ENCODE measurements at regions not wholly inside any gene's neighbourhood (a gene's known extent, or its start where the extent isn't known, plus 50 kb on each side); places are given as distances from the start of the nearest gene placed in this dataset.

GRCh38 chr1:17904290-17904689, 149.2 kb downstream of the ACTL8 start:
- DNase-seq (ENCODE audit: low spot score) = no peak

DNA sequence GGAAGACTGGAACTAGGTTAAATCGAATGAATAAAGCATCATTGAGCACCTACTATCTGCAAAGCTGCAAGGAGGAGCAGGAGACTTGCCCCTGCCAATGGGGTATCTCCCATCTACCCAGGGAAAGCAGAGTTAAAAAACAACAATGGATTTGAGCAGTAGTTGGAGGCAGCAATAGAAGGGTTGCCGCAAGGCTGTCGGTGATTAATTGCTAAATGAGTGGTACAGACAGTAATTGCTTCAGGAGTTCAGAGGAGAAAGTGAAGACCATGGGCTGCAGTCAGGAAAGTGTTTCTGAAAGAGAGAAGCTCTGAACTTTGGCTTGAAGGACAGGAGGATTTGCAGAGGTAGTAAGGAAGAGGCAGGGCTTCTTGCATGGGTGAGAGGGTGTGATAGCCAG, 152.9 kb downstream of the ACTL8 start:
- DNase-seq (ENCODE audit: low spot score) = no peak

GRCh38 chr1:17908945-17909344, 153.8 kb downstream of the ACTL8 start:
- DNase-seq (ENCODE audit: low spot score) = no peak

DNA sequence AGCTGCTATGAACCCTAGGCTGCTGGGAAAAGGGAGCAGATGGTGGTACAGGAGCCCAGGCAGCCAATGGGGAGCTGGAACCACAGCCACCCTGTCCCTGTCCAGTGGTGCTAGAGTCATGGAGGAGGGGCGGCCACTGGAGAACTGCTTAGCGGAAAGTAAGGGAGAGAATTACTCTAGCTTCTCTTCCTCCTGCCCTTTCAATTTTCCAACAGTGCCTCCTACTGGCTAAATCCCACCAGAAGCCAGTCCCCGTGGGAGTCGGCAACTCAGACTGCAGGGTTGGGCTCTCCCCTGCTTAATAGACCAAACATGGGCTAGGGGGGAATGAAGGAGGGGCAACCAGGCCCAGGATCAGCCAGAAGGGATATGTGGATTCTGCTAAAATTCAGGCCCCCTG, 154.5 kb downstream of the ACTL8 start:
- no peak for DNase-seq (ENCODE audit: low spot score)

- no peak for DNase-seq (ENCODE audit: low spot score)
These were observed 156.7 kb downstream of the ACTL8 start for GRCh38 chr1:17911791-17912190.

GRCh38 chr1:17912491-17912890, 157.4 kb downstream of the ACTL8 start:
- no peak for DNase-seq (ENCODE audit: low spot score)

DNA sequence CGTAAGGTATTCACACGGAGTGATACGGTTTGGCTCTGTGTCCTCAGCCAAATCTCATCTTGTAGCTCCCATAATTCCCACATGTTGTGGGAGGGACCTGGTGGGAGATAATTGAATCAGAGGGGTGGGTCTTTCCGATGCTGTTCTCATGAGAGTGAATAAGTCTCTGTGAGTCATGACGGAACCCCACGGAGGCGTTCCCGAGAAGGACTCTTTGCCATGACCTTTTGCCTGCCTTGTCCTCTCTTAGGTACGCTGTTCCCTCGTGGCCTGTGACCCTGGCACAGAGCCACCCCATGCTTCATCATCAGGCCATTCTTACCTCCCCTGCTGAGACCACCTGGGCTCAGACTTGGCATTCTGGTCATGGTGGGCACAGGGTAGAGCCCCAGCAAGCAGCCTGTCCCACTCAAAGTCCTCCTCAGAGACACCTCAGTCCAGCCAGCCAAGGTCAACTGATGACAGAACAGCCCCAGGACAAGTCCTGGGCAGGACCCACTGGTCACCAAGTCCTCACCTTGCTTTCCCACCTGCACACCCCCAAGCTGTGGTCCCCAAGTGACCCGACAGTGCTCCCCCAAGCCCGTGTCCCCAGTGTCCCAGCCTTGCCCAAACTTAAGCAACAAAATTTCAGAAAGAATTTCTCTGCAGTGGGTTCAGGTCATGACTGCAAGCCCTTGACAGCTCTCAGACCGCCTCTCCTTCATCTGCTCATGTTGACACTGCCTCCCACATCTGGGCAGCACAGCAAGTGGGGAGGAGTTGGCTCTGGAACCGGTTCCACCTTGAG, 158.4 kb downstream of the ACTL8 start:
- no peak for DNase-seq (ENCODE audit: low spot score)

DNA sequence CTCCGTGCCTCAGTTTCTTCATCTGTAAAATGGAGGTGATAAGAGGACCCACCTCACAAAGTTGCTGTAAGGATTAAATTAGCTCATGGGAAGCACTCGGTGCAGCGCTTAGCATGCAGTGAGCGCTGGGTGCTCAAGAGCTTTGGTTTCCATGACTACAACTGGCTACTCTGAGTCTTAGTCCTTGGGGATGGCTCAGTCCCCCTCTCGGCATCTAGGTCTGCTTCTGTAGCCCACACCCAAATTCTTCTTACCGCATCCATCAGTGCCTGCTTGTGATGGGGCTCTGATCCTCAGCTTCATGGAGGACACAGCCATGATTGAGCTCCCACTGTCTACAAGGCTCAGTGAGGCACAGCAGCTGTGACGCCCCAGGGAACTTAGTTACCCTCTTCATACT, 159.0 kb downstream of the ACTL8 start:
- no peak for DNase-seq (ENCODE audit: low spot score)

DNA sequence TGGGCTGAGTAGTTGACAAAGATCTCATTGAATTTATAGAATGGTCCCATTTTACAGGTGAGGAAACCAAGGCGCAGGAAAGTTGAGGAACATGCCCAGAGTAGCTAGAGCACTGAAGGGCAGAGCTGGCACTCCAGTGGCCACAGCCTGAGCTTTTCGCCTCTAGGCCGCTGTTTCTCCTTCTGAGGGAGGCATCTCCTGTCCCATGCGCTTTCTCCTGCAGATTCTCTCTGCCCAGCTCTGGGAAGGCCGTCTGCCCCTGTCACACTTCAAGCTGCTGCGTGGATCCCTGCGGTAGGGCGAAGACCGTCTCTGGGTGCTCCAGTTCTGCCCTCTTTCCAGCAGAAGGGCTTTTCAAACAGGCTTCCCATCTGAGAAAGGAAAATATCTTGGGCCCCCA, 159.9 kb downstream of the ACTL8 start:
- DNase-seq (ENCODE audit: low spot score) = no peak

- DNase-seq (ENCODE audit: low spot score) = no peak
These were observed 160.5 kb downstream of the ACTL8 start for GRCh38 chr1:17915511-17916197.

GRCh38 chr1:17916702-17917101, 161.6 kb downstream of the ACTL8 start:
- no peak for DNase-seq (ENCODE audit: low spot score)

- peak; percentile 57 for DNase-seq (ENCODE audit: low spot score)
These were observed 164.6 kb downstream of the ACTL8 start for GRCh38 chr1:17919525-17920439.

DNA sequence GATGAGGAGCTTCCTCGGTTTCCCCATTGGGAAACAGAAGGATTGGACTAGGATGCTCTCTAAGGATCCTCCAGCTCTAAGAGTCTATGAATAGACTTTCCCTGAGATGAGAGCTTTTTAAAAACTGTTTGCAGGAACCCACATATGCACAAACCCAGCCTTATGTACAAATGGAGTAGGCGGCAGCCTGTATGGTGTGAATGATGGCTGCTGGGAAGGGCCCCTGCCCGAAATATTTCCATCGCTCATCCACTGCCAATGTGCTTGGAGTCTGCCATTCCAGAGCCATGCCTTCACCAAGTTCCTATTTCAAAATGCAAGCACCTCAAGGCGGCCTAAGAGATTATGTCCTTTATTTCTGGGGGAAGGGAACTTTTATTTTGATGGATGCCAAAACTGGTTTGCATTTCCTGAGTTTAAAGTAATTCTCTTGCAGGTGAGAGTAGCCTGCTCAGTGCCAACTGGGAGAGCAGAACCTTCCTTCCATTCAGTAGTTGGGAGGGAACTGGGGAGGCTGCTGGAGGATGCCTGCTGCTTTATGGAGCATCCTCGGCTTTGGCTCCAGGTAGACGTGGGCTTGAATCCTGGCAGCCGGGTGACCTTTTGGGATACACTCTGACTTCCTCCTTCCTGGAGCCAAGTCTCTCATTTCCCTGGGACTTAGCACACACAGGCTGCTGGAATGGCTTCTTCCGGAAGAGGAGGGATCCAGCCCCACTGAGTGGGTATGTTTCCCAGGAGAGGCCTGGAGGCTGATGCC, 165.9 kb downstream of the ACTL8 start:
- DNase-seq (ENCODE audit: low spot score) = no peak

- peak; percentile 40 for DNase-seq (ENCODE audit: low spot score)
These were observed 167.7 kb downstream of the ACTL8 start for GRCh38 chr1:17922833-17923232.

DNA sequence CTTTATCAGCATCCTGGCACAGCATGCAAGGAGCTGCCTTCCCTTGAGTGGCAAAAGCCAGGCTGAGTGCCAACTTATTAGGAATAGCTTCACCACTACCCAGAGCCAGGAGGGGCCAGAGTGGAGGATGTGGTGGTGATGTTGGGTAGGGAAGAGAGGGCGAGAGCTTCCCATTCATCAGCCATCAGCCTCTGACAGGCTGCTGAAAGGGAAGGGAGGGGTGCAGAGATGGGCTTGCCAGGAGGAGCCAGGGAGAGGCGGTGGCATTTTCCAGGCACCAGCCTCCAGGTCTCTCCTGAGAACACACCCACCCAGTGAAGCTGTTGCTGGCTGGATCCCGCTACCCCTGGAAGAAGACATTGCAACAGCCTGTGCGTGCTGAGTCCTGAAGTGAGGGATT, 168.5 kb downstream of the ACTL8 start:
- no peak for DNase-seq (ENCODE audit: low spot score)

DNA sequence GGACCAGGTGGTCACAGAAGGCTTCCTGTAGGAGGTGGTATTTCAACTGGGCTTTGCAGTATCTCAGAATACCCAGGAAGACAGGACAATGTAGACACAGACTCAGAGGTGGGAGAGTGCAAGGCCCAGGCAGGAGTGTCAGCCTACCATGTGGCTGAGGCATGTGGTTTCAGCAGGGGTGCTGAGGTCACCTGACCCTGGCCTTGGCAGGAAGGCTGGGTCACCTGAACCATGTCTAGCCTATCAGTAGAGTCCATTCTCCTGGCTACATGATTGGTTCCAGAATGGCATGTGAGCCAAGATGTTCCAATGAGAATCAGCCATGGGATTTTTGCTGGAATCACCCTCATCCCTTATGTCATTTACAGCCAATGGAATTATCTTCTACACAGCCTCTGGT, 169.4 kb downstream of the ACTL8 start:
- no peak for DNase-seq (ENCODE audit: low spot score)

- DNase-seq (ENCODE audit: low spot score) = no peak
These were observed 170.4 kb downstream of the ACTL8 start for GRCh38 chr1:17925290-17926237.

GRCh38 chr1:17926906-17927305, 171.8 kb downstream of the ACTL8 start:
- no peak for DNase-seq (ENCODE audit: low spot score)

DNA sequence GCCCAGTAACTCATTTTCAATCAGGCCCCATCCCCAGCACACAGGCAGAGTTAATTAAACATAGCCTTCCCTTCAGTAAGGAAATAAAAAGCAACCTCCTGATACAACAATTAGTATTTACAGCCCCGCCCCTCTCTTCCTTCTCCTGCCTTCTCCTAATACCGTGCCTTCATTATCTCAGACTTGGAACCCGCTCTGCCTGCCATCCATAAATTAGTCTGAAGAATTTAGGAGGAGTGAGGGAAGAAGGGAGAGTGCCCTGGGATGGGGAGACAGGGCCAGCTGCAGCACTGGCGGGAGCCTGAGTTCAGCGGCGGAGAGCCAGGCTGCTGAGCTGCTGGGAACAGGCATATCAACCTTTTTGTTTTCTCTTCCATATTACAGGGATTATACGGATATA, 172.8 kb downstream of the ACTL8 start:
- no peak for DNase-seq (ENCODE audit: low spot score)

GRCh38 chr1:17929224-17929623, 174.1 kb downstream of the ACTL8 start:
- DNase-seq (ENCODE audit: low spot score) = no peak
